T-helper 2 cell treated with Interferon-gamma antibody and Interleukin-4, amounts not matched to agents 100 ng/mL and 5 ng/mL, for 36 hours (primary cell): ENCODE measurements at regions not wholly inside any gene's neighbourhood (a gene's known extent, or its start where the extent isn't known, plus 50 kb on each side); places are given as distances from the start of the nearest gene placed in this dataset.
"Not testable (repeated sequence)": the region's sequence is repeated elsewhere in the genome, so short reads cannot be mapped to it uniquely, and the experiment has no call there.

ENCODE experiments used
- intact Hi-C: fragments of 100-400 bp; cut with micrococcal nuclease; formaldehyde crosslinking; loops from one replicate; pipeline ENCODE4 v1.15.1; 2023

- intact Hi-C loops, result no loop called here
These were observed 289.0 kb upstream of the PAPPA start for GRCh38 chr9:115864581-115864980.

GRCh38 chr9:115867326-115867725 lies 286.3 kb upstream of the PAPPA start:
- intact Hi-C loops, result no loop called here

- intact Hi-C loops, result no loop called here
These were observed 275.6 kb upstream of the PAPPA start for GRCh38 chr9:115877852-115878438.

- intact Hi-C loops, result no loop called here
These were observed 274.1 kb upstream of the PAPPA start for GRCh38 chr9:115879451-115879850.

GRCh38 chr9:115880221-115880885 lies 273.2 kb upstream of the PAPPA start:
- intact Hi-C loops, result no loop called here

GRCh38 chr9:115882911-115883310 lies 270.7 kb upstream of the PAPPA start:
- intact Hi-C loops, result no loop called here

GRCh38 chr9:115883467-115884329 lies 269.9 kb upstream of the PAPPA start:
- intact Hi-C loops, result no loop called here

- intact Hi-C loops, result no loop called here
These were observed 268.7 kb upstream of the PAPPA start for GRCh38 chr9:115884846-115885245.

- intact Hi-C loops, result no loop called here
These were observed 265.5 kb upstream of the PAPPA start for GRCh38 chr9:115888131-115888530.

- intact Hi-C loops, result no loop called here
These were observed 261.7 kb upstream of the PAPPA start for GRCh38 chr9:115891929-115892328.

GRCh38 chr9:115898478-115898877 lies 255.1 kb upstream of the PAPPA start:
- intact Hi-C loops, result not testable (repeated sequence)

GRCh38 chr9:115900698-115901097 lies 252.9 kb upstream of the PAPPA start:
- intact Hi-C loops, result no loop called here

GRCh38 chr9:115910959-115911358 lies 242.6 kb upstream of the PAPPA start:
- intact Hi-C loops, result no loop called here

GRCh38 chr9:115912086-115912485 lies 241.5 kb upstream of the PAPPA start:
- intact Hi-C loops, result no loop called here

GRCh38 chr9:115913696-115914095 lies 239.9 kb upstream of the PAPPA start:
- intact Hi-C loops, result no loop called here

- intact Hi-C loops, result no loop called here
These were observed 239.3 kb upstream of the PAPPA start for GRCh38 chr9:115914291-115914690.

GRCh38 chr9:115921301-115921700 lies 232.3 kb upstream of the PAPPA start:
- intact Hi-C loops, result no loop called here

- intact Hi-C loops, result no loop called here
These were observed 231.1 kb upstream of the PAPPA start for GRCh38 chr9:115922444-115922843.

GRCh38 chr9:115923410-115923809 lies 230.2 kb upstream of the PAPPA start:
- intact Hi-C loops, result no loop called here

- intact Hi-C loops, result no loop called here
These were observed 229.5 kb upstream of the PAPPA start for GRCh38 chr9:115923903-115924668.

- intact Hi-C loops, result no loop called here
These were observed 229.0 kb upstream of the PAPPA start for GRCh38 chr9:115924669-115924987.

GRCh38 chr9:115925424-115925823 lies 228.2 kb upstream of the PAPPA start:
- intact Hi-C loops, result no loop called here
